ENCODE measurements at regions not wholly inside any gene's neighbourhood (a gene's known extent, or its start where the extent isn't known, plus 50 kb on each side); places are given as distances from the start of the nearest gene placed in this dataset.

GRCh38 chr15:100802421-100803170 lies 77.0 kb upstream of the ALDH1A3 start:
- Mint-ChIP-seq H3K27me3 (ENCODE audit: insufficient read depth, low read depth, poor library complexity) (peaks cover 6% of the 10 kb centered on the region), H3K4me3 (no peak overlapping the region), H3K36me3 (ENCODE audit: low read depth) (no peaks in the 10 kb centered on the region), H3K9me3 (peaks cover 4% of the 10 kb centered on the region), H3K27ac (no peak overlapping the region), H3K4me1 (no peaks in the 10 kb centered on the region)
- DNase-seq (ENCODE audit: low spot score) (no peak), ATAC-seq (no peak; the same call in none of the 3 replicates)
- no peaks in the 10 kb centered on the region for H3F3A ChIP-seq (replicated peaks; ENCODE audit: low read depth)
- no peaks in the 10 kb centered on the region for H3K27me3 ChIP-seq (ENCODE audit: insufficient read depth)
- no peaks in the 10 kb centered on the region for H3K4me1 ChIP-seq (ENCODE audit: insufficient read depth)
- H3K79me2 ChIP-seq (replicated peaks; ENCODE audit: insufficient read depth): no peaks in the 10 kb centered on the region
- H2AFZ ChIP-seq: no peak overlapping the region
- no peaks in the 10 kb centered on the region for H3K9me2 ChIP-seq (ENCODE audit: insufficient read depth)
- H3K36me3 ChIP-seq (ENCODE audit: insufficient read depth): no peaks in the 10 kb centered on the region
- H3K27ac ChIP-seq (ENCODE audit: low read depth): no peak overlapping the region
- no peak overlapping the region for H3K4me2 ChIP-seq
- no peak overlapping the region for H3K4me3 ChIP-seq
- TF ChIP-seq JUNB (IDR thresholded peaks at IDR 0.05; ENCODE audit: unreplicated experiment) (no peak), STAT1 (IDR thresholded peaks at IDR 0.05; ENCODE audit: unreplicated experiment) (no peak), ZNF462 (CRISPR knock-in tag; IDR thresholded peaks at IDR 0.05) (no peak), REST (IDR thresholded peaks at IDR 0.05; ENCODE audit: unreplicated experiment) (no peak), CTCF (conservative IDR thresholded peaks at IDR 0.05; ENCODE audit: low read depth in 2 of 2) (no peak), EZH2phosphoT487 (IDR thresholded peaks at IDR 0.05; ENCODE audit: unreplicated experiment) (no peak), POLR2AphosphoS5 (IDR thresholded peaks at IDR 0.05; ENCODE audit: low read depth) (no peak), EZH2 (IDR thresholded peaks at IDR 0.05; ENCODE audit: low read depth, unreplicated experiment) (no peak), ZNF114 (CRISPR knock-in tag; IDR thresholded peaks at IDR 0.05) (no peak), ETS1 (IDR thresholded peaks at IDR 0.05) (no peak), NANOG (IDR thresholded peaks at IDR 0.05; ENCODE audit: borderline replicate concordance) (no peak), ZNF331 (CRISPR knock-in tag; IDR thresholded peaks at IDR 0.05; ENCODE audit: low read depth) (no peak), CREB1 (CRISPR knock-in tag; IDR thresholded peaks at IDR 0.05; ENCODE audit: low read depth) (no peak)
- H4K20me1 ChIP-seq (replicated peaks; ENCODE audit: insufficient read depth): no peaks in the 10 kb centered on the region

Data from GM23338 (cell line).